SU-DHL-6 (cell line): ENCODE measurements at regions not wholly inside any gene's neighbourhood (a gene's known extent, or its start where the extent isn't known, plus 50 kb on each side); places are given as distances from the start of the nearest gene placed in this dataset.
"Not testable (repeated sequence)": the region's sequence is repeated elsewhere in the genome, so short reads cannot be mapped to it uniquely, and the experiment has no call there.

ENCODE experiments used
- H2AFZ ChIP-seq: fragments of 200-600 bp; sonication (generic); 2 replicates; pipeline ENCODE4 v1.6.1; 2014; ENCODE audit warnings: low read depth, mild to moderate bottlenecking, moderate library complexity, mixed read lengths, antibody characterized with exemption, low read length; ENCODE audit not compliant: severe bottlenecking
- H3F3A ChIP-seq: fragments of 200-600 bp; shearing (Covaris generic); 2 replicates; pipeline ENCODE4 v1.6.0; 2016; ENCODE audit warnings: antibody characterized with exemption, mild to moderate bottlenecking; ENCODE audit not compliant: insufficient read depth
- H3K27ac ChIP-seq: fragments of 200-600 bp; sonication (generic); 2 replicates; pipeline ENCODE4 v1.5.1; 2016; ENCODE audit warnings: low read depth, mild to moderate bottlenecking, low read length, moderate library complexity, mixed read lengths
- H3K27me3 ChIP-seq: fragments of 200-600 bp; sonication (generic), shearing (Covaris generic); 2 replicates; pipeline ENCODE4 v1.6.0; 2014; ENCODE audit warnings: mild to moderate bottlenecking, low read length
- H3K36me3 ChIP-seq: fragments of 200-600 bp; sonication (generic); 2 replicates; pipeline ENCODE4 v1.6.1; 2014; ENCODE audit warnings: mild to moderate bottlenecking, low read length, mixed read lengths
- H3K4me2 ChIP-seq: fragments of 300-600, 200-600 bp; shearing (Covaris generic), sonication (generic); 2 replicates; pipeline ENCODE4 v1.6.0; 2014; ENCODE audit warnings: low read length, low read depth, mild to moderate bottlenecking; ENCODE audit not compliant: poor library complexity, severe bottlenecking
- H3K4me3 ChIP-seq: fragments of 200-600 bp; sonication (generic); 2 replicates; pipeline ENCODE4 v1.5.1; 2014; ENCODE audit warnings: antibody characterized with exemption, low read length, mild to moderate bottlenecking, mixed read lengths; ENCODE audit not compliant: insufficient read depth, poor library complexity, severe bottlenecking
- H3K79me2 ChIP-seq: fragments of 200-600 bp; sonication (generic); 2 replicates; pipeline ENCODE4 v1.6.1; 2014; ENCODE audit warnings: mild to moderate bottlenecking, low read length, moderate library complexity; ENCODE audit not compliant: insufficient read depth
- H3K9ac ChIP-seq: fragments of 200-600 bp; sonication (generic); 2 replicates; pipeline ENCODE4 v1.7.0; 2014; ENCODE audit warnings: mild to moderate bottlenecking, low read length
- H3K9me2 ChIP-seq: fragments of 200-600 bp; sonication (generic); replicated peaks from 2 replicates; pipeline ENCODE4 v1.6.1; 2014; ENCODE audit warnings: low read length; ENCODE audit not compliant: insufficient read depth
- H3K9me3 ChIP-seq: fragments of 200-600 bp; sonication (generic); 2 replicates; pipeline ENCODE4 v1.6.1; 2014; ENCODE audit warnings: low read length, mixed read lengths; ENCODE audit not compliant: insufficient read depth
- H4K20me1 ChIP-seq: fragments of 200-600 bp; sonication (generic); 2 replicates; pipeline ENCODE4 v1.6.1; 2014; ENCODE audit warnings: low read depth, mild to moderate bottlenecking, antibody characterized with exemption, low read length, moderate library complexity, mixed read lengths
- EZH2phosphoT487 ChIP-seq: fragments of 200-600 bp; sonication (generic), shearing (Covaris generic); conservative IDR thresholded peaks from 2 replicates; pipeline ENCODE4 v1.6.1; 2018; ENCODE audit warnings: mild to moderate bottlenecking, antibody characterized with exemption, low read length, moderate library complexity, mixed read lengths
- TF ChIP-seq, protein P1 (sequence below): fragments of 200-600 bp; sonication (generic); IDR thresholded peaks from one replicate; pipeline ENCODE4 v1.5.1; 2017; ENCODE audit warnings: antibody characterized with exemption, mild to moderate bottlenecking, low read length, moderate library complexity; ENCODE audit not compliant: insufficient read depth, poor library complexity, severe bottlenecking

GRCh38 chr6:137717074-137718073, 149.7 kb upstream of the TNFAIP3 start:
- H3F3A ChIP-seq: no peaks in the 10 kb centered on the region
- no peaks in the 10 kb centered on the region for H4K20me1 ChIP-seq
- H3K4me2 ChIP-seq: no peak overlapping the region
- no peak for TF ChIP-seq EZH2phosphoT487
- TF ChIP-seq, protein P1, sequence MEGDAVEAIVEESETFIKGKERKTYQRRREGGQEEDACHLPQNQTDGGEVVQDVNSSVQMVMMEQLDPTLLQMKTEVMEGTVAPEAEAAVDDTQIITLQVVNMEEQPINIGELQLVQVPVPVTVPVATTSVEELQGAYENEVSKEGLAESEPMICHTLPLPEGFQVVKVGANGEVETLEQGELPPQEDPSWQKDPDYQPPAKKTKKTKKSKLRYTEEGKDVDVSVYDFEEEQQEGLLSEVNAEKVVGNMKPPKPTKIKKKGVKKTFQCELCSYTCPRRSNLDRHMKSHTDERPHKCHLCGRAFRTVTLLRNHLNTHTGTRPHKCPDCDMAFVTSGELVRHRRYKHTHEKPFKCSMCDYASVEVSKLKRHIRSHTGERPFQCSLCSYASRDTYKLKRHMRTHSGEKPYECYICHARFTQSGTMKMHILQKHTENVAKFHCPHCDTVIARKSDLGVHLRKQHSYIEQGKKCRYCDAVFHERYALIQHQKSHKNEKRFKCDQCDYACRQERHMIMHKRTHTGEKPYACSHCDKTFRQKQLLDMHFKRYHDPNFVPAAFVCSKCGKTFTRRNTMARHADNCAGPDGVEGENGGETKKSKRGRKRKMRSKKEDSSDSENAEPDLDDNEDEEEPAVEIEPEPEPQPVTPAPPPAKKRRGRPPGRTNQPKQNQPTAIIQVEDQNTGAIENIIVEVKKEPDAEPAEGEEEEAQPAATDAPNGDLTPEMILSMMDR: no peak
- H3K27me3 ChIP-seq: no peaks in the 10 kb centered on the region
- H2AFZ ChIP-seq: no peak overlapping the region
- no peaks in the 10 kb centered on the region for H3K79me2 ChIP-seq
- H3K4me3 ChIP-seq: no peak overlapping the region
- H3K9me2 ChIP-seq: no peaks in the 10 kb centered on the region
- no peak overlapping the region for H3K27ac ChIP-seq
- H3K36me3 ChIP-seq: no peaks in the 10 kb centered on the region
- H3K9ac ChIP-seq: no peak overlapping the region
- no peaks in the 10 kb centered on the region for H3K9me3 ChIP-seq

DNA sequence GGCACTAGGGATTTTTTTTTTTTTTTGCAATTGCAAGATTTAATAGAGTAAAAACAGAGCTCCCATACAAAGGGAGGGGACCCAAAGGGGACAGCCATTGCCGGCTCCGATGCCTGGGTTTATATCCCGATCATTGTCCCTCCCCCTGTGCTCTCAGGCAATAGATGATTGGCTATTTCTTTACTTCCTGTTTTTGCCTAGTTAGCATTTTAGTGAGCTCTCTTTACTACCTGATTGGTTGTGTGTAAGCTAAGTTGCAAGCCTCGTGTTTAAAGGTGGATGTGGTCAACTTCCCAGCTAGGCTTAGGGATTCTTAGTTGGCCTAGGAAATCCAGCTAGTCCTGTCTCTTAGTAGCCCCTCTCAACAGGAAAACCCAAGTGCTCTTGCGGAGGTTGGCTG, 148.2 kb upstream of the TNFAIP3 start:
- not testable (repeated sequence) for H3K4me2 ChIP-seq, H3K9me2 ChIP-seq, H3K9me3 ChIP-seq, H2AFZ ChIP-seq, H3F3A ChIP-seq, H3K36me3 ChIP-seq, H3K4me3 ChIP-seq, H4K20me1 ChIP-seq, H3K79me2 ChIP-seq, H3K9ac ChIP-seq, H3K27ac ChIP-seq, H3K27me3 ChIP-seq

- Histone ChIP-seq H3K9me2 (no peaks in the 10 kb centered on the region), H3K9me3 (no peaks in the 10 kb centered on the region), H3K79me2 (no peaks in the 10 kb centered on the region), H4K20me1 (no peaks in the 10 kb centered on the region), H3F3A (no peaks in the 10 kb centered on the region), H3K27ac (no peak overlapping the region), H3K4me2 (no peak overlapping the region), H3K4me3 (no peak overlapping the region), H3K27me3 (no peaks in the 10 kb centered on the region), H3K36me3 (no peaks in the 10 kb centered on the region), H3K9ac (no peak overlapping the region), H2AFZ (no peak overlapping the region)
- TF ChIP-seq, protein P1: no peak
- no peak for TF ChIP-seq EZH2phosphoT487
Observed at GRCh38 chr6:137722749-137723272, 144.2 kb upstream of the TNFAIP3 start.
